ENCODE measurements at regions not wholly inside any gene's neighbourhood (a gene's known extent, or its start where the extent isn't known, plus 50 kb on each side); places are given as distances from the start of the nearest gene placed in this dataset.
A peak's percentile ranks its signal among the peaks of the same experiment; 100 is the strongest.

DNA sequence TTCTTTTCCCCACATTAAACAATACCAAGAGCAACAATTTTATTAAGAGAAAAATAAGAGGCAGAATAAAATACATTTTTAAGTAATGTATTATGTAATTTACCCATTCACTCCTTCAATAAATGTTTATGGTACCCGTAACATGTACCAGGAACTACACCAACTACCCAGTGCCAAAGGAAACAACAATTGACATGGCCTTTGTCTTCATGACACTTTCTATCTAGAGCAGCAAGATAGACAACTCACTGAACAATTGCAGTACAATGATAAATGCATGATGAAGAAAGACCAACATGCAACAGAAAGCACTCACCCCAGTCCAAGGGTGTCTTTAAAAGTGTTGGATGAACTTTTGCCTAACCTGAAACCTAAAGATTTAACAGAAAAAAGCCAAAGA lies 493.8 kb downstream of the IGSF11 start:
- peak overlapping the region; percentile 18 for H3K4me3 Mint-ChIP-seq (ENCODE audit: unreplicated experiment)
- H3K27me3 ChIP-seq (replicated peaks; ENCODE audit: control insufficient read depth, insufficient read depth, low read length): no peaks in the 10 kb centered on the region
- no peaks in the 10 kb centered on the region for H3K27me3 Mint-ChIP-seq (ENCODE audit: insufficient read depth, unreplicated experiment)
- no peaks in the 10 kb centered on the region for H3K36me3 ChIP-seq (ENCODE audit: control insufficient read depth, insufficient read depth, low read length)
- peaks cover 68% of the 10 kb centered on the region for H3K4me1 Mint-ChIP-seq (ENCODE audit: low read depth, unreplicated experiment)
- TF ChIP-seq, protein P1, sequence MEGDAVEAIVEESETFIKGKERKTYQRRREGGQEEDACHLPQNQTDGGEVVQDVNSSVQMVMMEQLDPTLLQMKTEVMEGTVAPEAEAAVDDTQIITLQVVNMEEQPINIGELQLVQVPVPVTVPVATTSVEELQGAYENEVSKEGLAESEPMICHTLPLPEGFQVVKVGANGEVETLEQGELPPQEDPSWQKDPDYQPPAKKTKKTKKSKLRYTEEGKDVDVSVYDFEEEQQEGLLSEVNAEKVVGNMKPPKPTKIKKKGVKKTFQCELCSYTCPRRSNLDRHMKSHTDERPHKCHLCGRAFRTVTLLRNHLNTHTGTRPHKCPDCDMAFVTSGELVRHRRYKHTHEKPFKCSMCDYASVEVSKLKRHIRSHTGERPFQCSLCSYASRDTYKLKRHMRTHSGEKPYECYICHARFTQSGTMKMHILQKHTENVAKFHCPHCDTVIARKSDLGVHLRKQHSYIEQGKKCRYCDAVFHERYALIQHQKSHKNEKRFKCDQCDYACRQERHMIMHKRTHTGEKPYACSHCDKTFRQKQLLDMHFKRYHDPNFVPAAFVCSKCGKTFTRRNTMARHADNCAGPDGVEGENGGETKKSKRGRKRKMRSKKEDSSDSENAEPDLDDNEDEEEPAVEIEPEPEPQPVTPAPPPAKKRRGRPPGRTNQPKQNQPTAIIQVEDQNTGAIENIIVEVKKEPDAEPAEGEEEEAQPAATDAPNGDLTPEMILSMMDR (IDR thresholded peaks at IDR 0.05; ENCODE audit: insufficient read depth in 1 of 2, low read depth in 1 of 2, low read length in 1 of 2, severe bottlenecking in 1 of 2, unreplicated experiment in 1 of 2): no peak
- peak overlapping the region; percentile 87 for H3K27ac Mint-ChIP-seq (ENCODE audit: unreplicated experiment)
- BruUV-seq (replicated peaks): no TSS peak
- intact Hi-C loops (cut with micrococcal nuclease; ENCODE audit: unreplicated experiment): loop anchor here (1.0 kb wide), 4 partner anchors 16 to 172 kb away; no protein-coding TSS in a partner anchor
- peaks cover 55% of the 10 kb centered on the region for H3K9me3 Mint-ChIP-seq (ENCODE audit: unreplicated experiment)
- peaks cover 48% of the 10 kb centered on the region for H3K4me1 ChIP-seq
- H3K9me3 ChIP-seq: peaks cover 12% of the 10 kb centered on the region
- POLR2A ChIA-PET: no interaction called here
- DNase-seq: no peak
- CTCF ChIA-PET: no interaction called here
- peaks cover 34% of the 10 kb centered on the region for H3K36me3 Mint-ChIP-seq (ENCODE audit: insufficient read depth, unreplicated experiment)
- H3K4me3 ChIP-seq (ENCODE audit: low read depth, low read length): no peak overlapping the region

DNA sequence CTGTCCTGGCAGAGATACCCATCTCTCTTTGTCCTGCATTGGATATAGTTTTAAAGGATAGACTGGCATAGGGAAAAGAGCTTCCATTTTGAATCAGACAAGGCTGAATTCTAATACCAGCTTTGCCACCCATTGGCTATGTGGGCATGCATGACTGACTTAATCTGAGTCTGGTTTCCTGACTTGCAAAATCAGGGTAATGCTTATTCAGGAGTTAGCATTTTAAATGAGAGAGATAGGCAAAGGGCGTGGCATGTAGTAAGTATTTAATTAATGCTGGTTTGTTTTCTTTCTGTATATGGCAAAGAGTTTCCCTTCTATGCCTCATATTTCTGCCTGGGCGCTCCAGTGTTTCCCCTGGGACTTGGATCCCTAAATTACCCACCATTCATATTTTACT lies 492.9 kb downstream of the IGSF11 start:
- DNase-seq: no peak
- BruUV-seq (replicated peaks): no TSS peak
- intact Hi-C loops (cut with micrococcal nuclease; ENCODE audit: unreplicated experiment): no loop called here
- TF ChIP-seq, protein P1 (IDR thresholded peaks at IDR 0.05; ENCODE audit: insufficient read depth in 1 of 2, low read depth in 1 of 2, low read length in 1 of 2, severe bottlenecking in 1 of 2, unreplicated experiment in 1 of 2): no peak
- no peak overlapping the region for H3K4me3 ChIP-seq (ENCODE audit: low read depth, low read length)
- no peak overlapping the region for H3K4me3 Mint-ChIP-seq (ENCODE audit: unreplicated experiment)
- ChIA-PET POLR2A (no interaction called here), CTCF (no interaction called here)
- H3K4me1 Mint-ChIP-seq (ENCODE audit: low read depth, unreplicated experiment): peaks cover 68% of the 10 kb centered on the region
- no peaks in the 10 kb centered on the region for H3K36me3 ChIP-seq (ENCODE audit: control insufficient read depth, insufficient read depth, low read length)
- H3K4me1 ChIP-seq: peaks cover 48% of the 10 kb centered on the region
- H3K36me3 Mint-ChIP-seq (ENCODE audit: insufficient read depth, unreplicated experiment): peaks cover 32% of the 10 kb centered on the region
- H3K27ac Mint-ChIP-seq (ENCODE audit: unreplicated experiment): peak overlapping the region; percentile 87
- no peaks in the 10 kb centered on the region for H3K27me3 Mint-ChIP-seq (ENCODE audit: insufficient read depth, unreplicated experiment)
- H3K27me3 ChIP-seq (replicated peaks; ENCODE audit: control insufficient read depth, insufficient read depth, low read length): no peaks in the 10 kb centered on the region
- H3K9me3 Mint-ChIP-seq (ENCODE audit: unreplicated experiment): peaks cover 54% of the 10 kb centered on the region
- H3K9me3 ChIP-seq: peaks cover 12% of the 10 kb centered on the region

DNA sequence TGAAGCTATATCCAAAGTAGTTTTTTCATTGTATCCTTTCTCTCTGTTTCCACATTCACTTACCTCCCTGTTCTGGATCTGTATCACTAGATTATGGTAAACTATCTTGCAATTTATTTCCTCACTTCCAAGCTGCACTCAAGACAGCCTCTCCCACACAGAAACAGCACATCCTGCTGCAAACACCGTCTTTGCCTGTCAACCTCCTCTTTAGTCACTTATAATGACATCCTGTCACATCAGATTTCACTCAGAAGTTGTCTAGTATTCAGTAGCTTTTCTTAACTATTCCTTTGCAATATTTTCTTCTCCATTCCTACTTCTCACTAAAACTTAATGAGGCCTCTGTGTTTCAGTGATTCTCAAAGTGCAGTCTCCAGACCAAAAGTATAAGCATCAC lies 490.8 kb downstream of the IGSF11 start:
- BruUV-seq (replicated peaks): no TSS peak
- intact Hi-C loops (cut with micrococcal nuclease; ENCODE audit: unreplicated experiment): no loop called here
- H3K27me3 ChIP-seq (replicated peaks; ENCODE audit: control insufficient read depth, insufficient read depth, low read length): no peaks in the 10 kb centered on the region
- DNase-seq: no peak
- Mint-ChIP-seq H3K9me3 (ENCODE audit: unreplicated experiment) (peaks cover 41% of the 10 kb centered on the region), H3K36me3 (ENCODE audit: insufficient read depth, unreplicated experiment) (peaks cover 29% of the 10 kb centered on the region), H3K27me3 (ENCODE audit: insufficient read depth, unreplicated experiment) (no peaks in the 10 kb centered on the region), H3K4me3 (ENCODE audit: unreplicated experiment) (no peak overlapping the region), H3K27ac (ENCODE audit: unreplicated experiment) (peak overlapping the region; percentile 22), H3K4me1 (ENCODE audit: low read depth, unreplicated experiment) (peaks cover 54% of the 10 kb centered on the region)
- ChIA-PET POLR2A (no interaction called here), CTCF (no interaction called here)
- TF ChIP-seq, protein P1 (IDR thresholded peaks at IDR 0.05; ENCODE audit: insufficient read depth in 1 of 2, low read depth in 1 of 2, low read length in 1 of 2, severe bottlenecking in 1 of 2, unreplicated experiment in 1 of 2): no peak
- H3K36me3 ChIP-seq (ENCODE audit: control insufficient read depth, insufficient read depth, low read length): no peaks in the 10 kb centered on the region; the same call in 1 of the 2 replicates
- peaks cover 37% of the 10 kb centered on the region for H3K4me1 ChIP-seq
- peaks cover 12% of the 10 kb centered on the region for H3K9me3 ChIP-seq
- no peak overlapping the region for H3K4me3 ChIP-seq (ENCODE audit: low read depth, low read length)
